IPS-15b (cell line): ENCODE measurements at regions not wholly inside any gene's neighbourhood (a gene's known extent, or its start where the extent isn't known, plus 50 kb on each side); places are given as distances from the start of the nearest gene placed in this dataset.
"Not testable (repeated sequence)": the region's sequence is repeated elsewhere in the genome, so short reads cannot be mapped to it uniquely, and the experiment has no call there.

Source experiments
- H3K27me3 ChIP-seq: one replicate; pipeline ENCODE4 v1.6.1; 2013; ENCODE audit warnings: low read length; ENCODE audit not compliant: control insufficient read depth, insufficient read depth
- H3K36me3 ChIP-seq: one replicate; pipeline ENCODE4 v1.6.1; 2013; ENCODE audit warnings: low read length; ENCODE audit not compliant: control insufficient read depth, insufficient read depth
- H3K4me1 ChIP-seq: one replicate; pipeline ENCODE4 v1.6.1; 2013; ENCODE audit warnings: mild to moderate bottlenecking, low read length; ENCODE audit not compliant: control insufficient read depth, insufficient read depth
- H3K4me3 ChIP-seq: one replicate; pipeline ENCODE4 v1.5.1; 2013; ENCODE audit warnings: low read depth, low read length
- H3K9ac ChIP-seq: one replicate; pipeline ENCODE4 v1.6.1; 2013; ENCODE audit warnings: low read depth, mild to moderate bottlenecking, low read length
- H3K9me3 ChIP-seq: one replicate; pipeline ENCODE4 v1.6.1; 2013; ENCODE audit warnings: mild to moderate bottlenecking, low read length; ENCODE audit not compliant: control insufficient read depth, insufficient read depth

- Histone ChIP-seq H3K9me3 (no peaks in the 10 kb centered on the region), H3K4me3 (no peak overlapping the region), H3K27me3 (no peaks in the 10 kb centered on the region), H3K36me3 (no peaks in the 10 kb centered on the region), H3K9ac (no peak overlapping the region), H3K4me1 (peaks cover 11% of the 10 kb centered on the region)
Measured at GRCh38 chr7:131652194-131652593, 95.8 kb upstream of the PODXL start.

DNA sequence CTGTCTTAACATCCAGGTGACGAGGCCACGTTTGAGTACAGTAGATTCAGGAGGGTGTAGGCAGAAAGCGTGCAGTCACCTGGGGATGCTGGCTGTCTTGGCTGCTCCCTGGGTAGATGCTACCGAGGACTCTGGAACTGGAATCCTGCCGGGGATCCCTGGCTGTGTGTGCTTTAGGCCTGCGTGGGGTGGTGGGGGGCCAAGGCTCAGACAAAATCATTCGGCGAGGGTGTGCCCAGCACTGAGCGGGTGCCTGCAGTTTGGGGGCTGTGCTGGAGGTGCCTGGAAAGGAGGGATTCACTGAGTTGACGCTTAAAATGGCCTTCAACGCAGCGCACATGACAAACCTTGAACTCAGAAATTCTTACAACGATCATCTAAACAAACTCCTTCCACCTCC, 93.5 kb upstream of the PODXL start:
- no peak overlapping the region for H3K9ac ChIP-seq
- no peaks in the 10 kb centered on the region for H3K27me3 ChIP-seq
- peaks cover 11% of the 10 kb centered on the region for H3K4me1 ChIP-seq
- no peak overlapping the region for H3K4me3 ChIP-seq
- no peaks in the 10 kb centered on the region for H3K36me3 ChIP-seq
- H3K9me3 ChIP-seq, result no peaks in the 10 kb centered on the region

DNA sequence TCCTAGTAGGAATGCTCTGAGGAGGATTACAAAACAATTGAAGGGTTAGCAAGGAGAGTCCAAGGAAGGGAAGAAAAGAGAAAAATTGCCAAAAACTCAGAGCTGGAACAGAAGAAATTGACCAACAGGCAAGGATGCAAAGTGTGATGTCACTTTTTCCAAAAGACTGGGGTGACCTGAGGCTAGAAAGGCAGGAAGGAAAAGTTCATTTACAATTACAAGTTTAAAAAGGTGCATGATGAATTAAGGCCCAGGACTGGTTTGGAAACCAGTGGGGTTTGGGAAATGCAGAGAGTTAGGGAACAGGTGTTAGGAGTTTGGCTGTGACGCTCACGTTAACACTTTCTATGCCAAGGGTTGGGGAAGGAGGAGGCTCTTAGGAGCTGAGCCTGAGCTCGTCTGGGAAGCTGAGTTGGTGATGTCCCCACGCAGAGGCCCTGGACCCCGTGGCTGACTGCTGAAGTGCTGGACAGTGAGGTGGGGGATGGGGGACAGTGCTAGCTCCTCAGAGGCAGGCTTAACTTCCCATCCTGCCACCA, 92.6 kb upstream of the PODXL start:
- H3K27me3 ChIP-seq, result no peaks in the 10 kb centered on the region
- no peak overlapping the region for H3K4me3 ChIP-seq
- H3K9ac ChIP-seq, result no peak overlapping the region
- H3K9me3 ChIP-seq, result no peaks in the 10 kb centered on the region
- peaks cover 11% of the 10 kb centered on the region for H3K4me1 ChIP-seq
- no peaks in the 10 kb centered on the region for H3K36me3 ChIP-seq

GRCh38 chr7:131648491-131648890, 92.1 kb upstream of the PODXL start:
- H3K9ac ChIP-seq, result no peak overlapping the region
- no peaks in the 10 kb centered on the region for H3K36me3 ChIP-seq
- no peaks in the 10 kb centered on the region for H3K9me3 ChIP-seq
- no peaks in the 10 kb centered on the region for H3K27me3 ChIP-seq
- H3K4me1 ChIP-seq, result peaks cover 11% of the 10 kb centered on the region
- H3K4me3 ChIP-seq, result no peak overlapping the region

- peaks cover 11% of the 10 kb centered on the region for H3K4me1 ChIP-seq
Measured at GRCh38 chr7:131646203-131646602, 89.8 kb upstream of the PODXL start.

GRCh38 chr7:131642429-131642828, 86.0 kb upstream of the PODXL start:
- Histone ChIP-seq H3K27me3 (no peaks in the 10 kb centered on the region), H3K36me3 (no peaks in the 10 kb centered on the region), H3K4me3 (no peak overlapping the region), H3K9ac (no peak overlapping the region), H3K9me3 (no peaks in the 10 kb centered on the region), H3K4me1 (peaks cover 6% of the 10 kb centered on the region)

More at GRCh38 chr7:131646203-131646602, 89.8 kb upstream of the PODXL start:
- Histone ChIP-seq H3K4me3 (no peak overlapping the region), H3K36me3 (no peaks in the 10 kb centered on the region), H3K9me3 (no peaks in the 10 kb centered on the region), H3K27me3 (no peaks in the 10 kb centered on the region), H3K9ac (no peak overlapping the region)

GRCh38 chr7:131640686-131641085, 84.3 kb upstream of the PODXL start:
- no peaks in the 10 kb centered on the region for H3K27me3 ChIP-seq
- H3K9ac ChIP-seq, result no peak overlapping the region
- no peaks in the 10 kb centered on the region for H3K9me3 ChIP-seq
- H3K4me3 ChIP-seq, result no peak overlapping the region
- H3K36me3 ChIP-seq, result no peaks in the 10 kb centered on the region
- peaks cover 6% of the 10 kb centered on the region for H3K4me1 ChIP-seq

DNA sequence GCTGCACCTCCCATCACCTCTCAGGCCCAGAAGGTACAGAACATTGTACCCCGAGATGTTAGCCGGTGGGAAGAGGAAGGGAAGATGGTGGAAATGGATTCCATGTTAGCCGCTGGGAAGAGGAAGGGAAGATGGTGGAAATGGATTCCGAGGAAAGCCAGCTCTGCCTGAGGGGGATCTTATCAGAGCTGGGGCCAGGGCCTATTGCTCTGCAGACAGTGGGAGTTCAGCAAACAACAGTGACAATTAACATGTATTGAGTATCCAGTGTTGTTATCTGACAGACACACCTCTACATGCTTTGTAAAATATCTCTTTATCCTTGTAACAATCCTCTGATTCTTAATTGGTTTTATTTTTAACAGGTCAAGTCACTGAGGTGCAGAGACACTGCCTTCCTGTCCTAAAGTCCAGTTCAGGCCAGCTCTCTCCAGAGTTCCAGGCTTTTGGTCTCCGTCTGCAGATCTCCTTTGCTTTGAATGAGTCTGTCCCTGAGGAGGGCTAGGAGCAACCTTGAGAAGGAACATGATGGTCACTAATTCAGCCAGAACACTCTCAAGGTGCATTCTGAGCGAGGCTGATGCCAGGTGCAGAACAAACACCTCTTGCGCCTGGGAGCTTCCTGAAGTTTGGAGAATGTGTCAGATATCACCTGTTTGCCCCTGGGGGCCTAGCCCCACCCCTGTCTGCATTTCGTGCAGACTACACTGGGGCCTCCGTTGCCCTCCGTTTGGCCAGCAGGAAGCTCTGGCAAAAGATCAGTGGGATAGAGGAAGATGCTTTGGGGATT, 82.4 kb upstream of the PODXL start:
- H3K9me3 ChIP-seq, result no peaks in the 10 kb centered on the region
- no peaks in the 10 kb centered on the region for H3K36me3 ChIP-seq
- H3K4me1 ChIP-seq, result peaks cover 6% of the 10 kb centered on the region
- H3K4me3 ChIP-seq, result no peak overlapping the region
- H3K27me3 ChIP-seq, result no peaks in the 10 kb centered on the region
- no peak overlapping the region for H3K9ac ChIP-seq

GRCh38 chr7:131637859-131638258, 81.4 kb upstream of the PODXL start:
- Histone ChIP-seq H3K9ac (no peak overlapping the region), H3K4me1 (peaks cover 6% of the 10 kb centered on the region), H3K4me3 (no peak overlapping the region), H3K9me3 (no peaks in the 10 kb centered on the region), H3K27me3 (no peaks in the 10 kb centered on the region), H3K36me3 (no peaks in the 10 kb centered on the region)

GRCh38 chr7:131636092-131636491, 79.7 kb upstream of the PODXL start:
- Histone ChIP-seq H3K4me1 (peaks cover 6% of the 10 kb centered on the region), H3K27me3 (no peaks in the 10 kb centered on the region), H3K4me3 (no peak overlapping the region), H3K9ac (no peak overlapping the region), H3K9me3 (no peaks in the 10 kb centered on the region), H3K36me3 (no peaks in the 10 kb centered on the region)

- H3K9ac ChIP-seq, H3K4me3 ChIP-seq, H3K4me1 ChIP-seq, H3K27me3 ChIP-seq, H3K36me3 ChIP-seq, H3K9me3 ChIP-seq: not testable (repeated sequence)
Measured at GRCh38 chr7:131634197-131634596, 77.8 kb upstream of the PODXL start.

DNA sequence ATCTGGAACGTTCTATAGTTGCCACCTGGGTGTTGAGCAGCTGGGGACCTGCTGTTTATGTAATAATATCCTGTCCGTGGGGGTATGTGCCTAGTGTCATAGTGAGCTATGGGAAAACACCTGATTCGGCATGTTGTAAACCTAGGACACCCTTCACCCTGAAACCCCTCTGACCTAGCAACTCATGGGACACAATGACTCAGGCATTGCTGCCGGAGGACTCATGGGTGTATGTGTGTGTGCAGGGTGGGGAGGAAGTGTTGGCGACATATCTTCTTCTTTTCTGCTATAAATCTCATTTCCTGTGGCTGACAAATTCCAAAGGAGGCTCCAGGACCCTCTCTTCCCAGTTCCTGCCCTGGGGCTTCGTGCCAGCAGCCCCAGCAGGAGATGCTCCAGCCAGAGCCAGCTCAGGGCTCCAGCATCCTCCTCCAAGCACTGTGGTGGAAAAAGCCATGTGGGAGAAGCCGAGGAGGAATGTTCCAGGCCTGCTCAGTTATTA, 77.0 kb upstream of the PODXL start:
- H3K36me3 ChIP-seq, result no peaks in the 10 kb centered on the region
- H3K4me1 ChIP-seq, result peaks cover 5% of the 10 kb centered on the region
- no peak overlapping the region for H3K4me3 ChIP-seq
- H3K9ac ChIP-seq, result no peak overlapping the region
- peaks cover 2% of the 10 kb centered on the region for H3K27me3 ChIP-seq
- H3K9me3 ChIP-seq, result no peaks in the 10 kb centered on the region
